PC-3 (cell line): ENCODE measurements at regions not wholly inside any gene's neighbourhood (a gene's known extent, or its start where the extent isn't known, plus 50 kb on each side); places are given as distances from the start of the nearest gene placed in this dataset.

ENCODE experiments used
- CTCF ChIP-seq: fragments of 300-600 bp; sonication (generic); conservative IDR thresholded peaks from 2 replicates; pipeline ENCODE4 v1.5.1; 2017; ENCODE audit warnings: antibody characterized with exemption, low read depth, mild to moderate bottlenecking, low read length
- EZH2 ChIP-seq: fragments of 300-600 bp; sonication (generic); IDR thresholded peaks from one replicate; pipeline ENCODE4 v1.6.1; 2017; ENCODE audit warnings: antibody characterized with exemption, mild to moderate bottlenecking, low read length; ENCODE audit not compliant: unreplicated experiment
- EZH2phosphoT487 ChIP-seq: fragments of 300-600 bp; sonication (generic); IDR thresholded peaks from 2 replicates; pipeline ENCODE4 v1.6.1; 2018; ENCODE audit warnings: mild to moderate bottlenecking, antibody characterized with exemption, low read length, borderline replicate concordance

DNA sequence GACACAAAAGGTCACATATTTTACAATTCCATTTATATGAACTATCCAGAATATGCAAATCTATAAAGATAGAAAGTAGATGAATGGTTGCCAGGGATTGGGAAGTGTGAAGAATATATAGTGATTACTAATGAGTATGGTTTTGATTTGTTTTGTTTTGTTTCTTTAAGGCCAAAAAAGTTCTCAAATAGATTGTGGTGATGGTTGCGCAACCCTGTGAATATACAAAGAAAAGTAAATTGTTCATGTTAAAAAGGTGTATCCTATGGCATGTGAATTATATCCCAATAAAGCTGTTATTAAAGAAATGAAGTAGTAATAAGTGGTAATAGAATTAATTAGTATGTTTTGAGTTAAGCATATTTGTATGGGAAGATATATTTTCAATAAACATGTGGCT is 431.8 kb upstream of the CNTN4 start:
- TF ChIP-seq CTCF, result no peak
- no peak for TF ChIP-seq EZH2
- TF ChIP-seq EZH2phosphoT487, result no peak
